MM.1S (cell line): ENCODE measurements at regions not wholly inside any gene's neighbourhood (a gene's known extent, or its start where the extent isn't known, plus 50 kb on each side); places are given as distances from the start of the nearest gene placed in this dataset.

Experiments
- EZH2 ChIP-seq: fragments of 300-600 bp; sonication (generic); optimal IDR thresholded peaks from 2 replicates; pipeline ENCODE3; 2017; ENCODE audit warnings: low read depth, mild to moderate bottlenecking, antibody characterized with exemption, low read length, mixed read lengths
- EZH2phosphoT487 ChIP-seq: fragments of 300-600 bp; sonication (generic); IDR thresholded peaks from 2 replicates; pipeline ENCODE4 v1.6.1; 2018; ENCODE audit warnings: antibody characterized with exemption, low read length
- TF ChIP-seq, protein P1 (sequence below): fragments of 300-600 bp; sonication (generic); IDR thresholded peaks from 2 replicates; pipeline ENCODE4 v1.5.1; 2016; ENCODE audit warnings: antibody characterized with exemption, low read length, mixed read lengths

DNA sequence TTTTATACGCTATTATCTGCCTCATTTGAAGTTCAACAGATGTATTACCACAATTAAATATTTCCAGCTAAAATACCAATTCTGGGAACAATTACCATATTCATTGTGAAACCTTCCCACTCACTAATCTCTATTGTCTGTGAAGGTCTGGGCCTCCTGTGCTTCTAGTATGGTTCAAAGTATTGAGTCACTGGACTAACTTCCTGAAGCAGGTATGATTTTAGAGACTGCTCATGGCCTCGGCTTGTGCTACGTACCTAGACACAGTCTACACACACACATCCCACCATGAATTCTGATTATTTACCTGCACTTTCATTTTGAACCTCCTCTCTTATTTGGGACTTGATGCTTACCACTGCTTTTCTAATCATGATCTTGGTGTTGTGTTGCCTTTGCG is 180.7 kb upstream of the EPHA4 start:
- TF ChIP-seq, protein P1, sequence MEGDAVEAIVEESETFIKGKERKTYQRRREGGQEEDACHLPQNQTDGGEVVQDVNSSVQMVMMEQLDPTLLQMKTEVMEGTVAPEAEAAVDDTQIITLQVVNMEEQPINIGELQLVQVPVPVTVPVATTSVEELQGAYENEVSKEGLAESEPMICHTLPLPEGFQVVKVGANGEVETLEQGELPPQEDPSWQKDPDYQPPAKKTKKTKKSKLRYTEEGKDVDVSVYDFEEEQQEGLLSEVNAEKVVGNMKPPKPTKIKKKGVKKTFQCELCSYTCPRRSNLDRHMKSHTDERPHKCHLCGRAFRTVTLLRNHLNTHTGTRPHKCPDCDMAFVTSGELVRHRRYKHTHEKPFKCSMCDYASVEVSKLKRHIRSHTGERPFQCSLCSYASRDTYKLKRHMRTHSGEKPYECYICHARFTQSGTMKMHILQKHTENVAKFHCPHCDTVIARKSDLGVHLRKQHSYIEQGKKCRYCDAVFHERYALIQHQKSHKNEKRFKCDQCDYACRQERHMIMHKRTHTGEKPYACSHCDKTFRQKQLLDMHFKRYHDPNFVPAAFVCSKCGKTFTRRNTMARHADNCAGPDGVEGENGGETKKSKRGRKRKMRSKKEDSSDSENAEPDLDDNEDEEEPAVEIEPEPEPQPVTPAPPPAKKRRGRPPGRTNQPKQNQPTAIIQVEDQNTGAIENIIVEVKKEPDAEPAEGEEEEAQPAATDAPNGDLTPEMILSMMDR = no peak
- TF ChIP-seq EZH2phosphoT487 (no peak), EZH2 (no peak)
